Calu3 (cell line): ENCODE measurements at regions not wholly inside any gene's neighbourhood (a gene's known extent, or its start where the extent isn't known, plus 50 kb on each side); places are given as distances from the start of the nearest gene placed in this dataset.

Source experiments
- BruUV-seq: library from RNA; stranded (reverse); fragments of 400-500 nt; replicated peaks from 2 replicates; lab custom pipeline; 2021; lab: Mats Ljungman, UMichigan
- CTCF ChIA-PET: fragments of 300-600 bp; sonication (Branson Sonifier 250); formaldehyde crosslinking; loops from one replicate; lab custom pipeline; 2022; ENCODE audit warnings: antibody characterized with exemption; lab: Charles Lee
- DNase-seq: peaks from one replicate; pipeline ENCODE4 v3.0.0; 2022
- H3K27ac Mint-ChIP-seq: one replicate; pipeline ENCODE4 v1.8.0; 2022; ENCODE audit warnings: mixed read lengths; ENCODE audit not compliant: unreplicated experiment
- H3K27me3 Mint-ChIP-seq: one replicate; pipeline ENCODE4 v1.8.0; 2022; ENCODE audit warnings: mixed read lengths; ENCODE audit not compliant: unreplicated experiment
- H3K36me3 Mint-ChIP-seq: one replicate; pipeline ENCODE4 v1.8.0; 2022; ENCODE audit warnings: mild to moderate bottlenecking, moderate library complexity, mixed read lengths; ENCODE audit not compliant: insufficient read depth, unreplicated experiment
- H3K4me1 Mint-ChIP-seq: one replicate; pipeline ENCODE4 v1.8.0; 2022; ENCODE audit warnings: mild to moderate bottlenecking, low read depth, mixed read lengths; ENCODE audit not compliant: unreplicated experiment
- H3K4me3 Mint-ChIP-seq: one replicate; pipeline ENCODE4 v1.8.0; 2022; ENCODE audit warnings: mild to moderate bottlenecking, low read depth, moderate library complexity, mixed read lengths; ENCODE audit not compliant: unreplicated experiment
- H3K9me3 Mint-ChIP-seq: one replicate; pipeline ENCODE4 v1.8.0; 2022; ENCODE audit warnings: low read depth, mixed read lengths; ENCODE audit not compliant: unreplicated experiment
- CTCF ChIP-seq: fragments of 200-600 bp; IDR thresholded peaks from one replicate; pipeline ENCODE4 v1.8.0; 2022; ENCODE audit warnings: antibody characterized with exemption; ENCODE audit not compliant: unreplicated experiment
- intact Hi-C: fragments of 100-400 bp; cut with micrococcal nuclease; formaldehyde crosslinking; loops from one replicate; pipeline ENCODE4 v1.10.0; 2022; ENCODE audit not compliant: unreplicated experiment

GRCh38 chr15:81858136-81858535 is 187.7 kb downstream of the MEX3B start:
- TF ChIP-seq CTCF: no peak

GRCh38 chr15:81856634-81857026 is 189.2 kb downstream of the MEX3B start:
- H3K4me3 Mint-ChIP-seq: no peak overlapping the region
- H3K4me1 Mint-ChIP-seq: no peaks in the 10 kb centered on the region
- H3K27me3 Mint-ChIP-seq: no peaks in the 10 kb centered on the region
- intact Hi-C loops: no loop called here
- no TSS peak for BruUV-seq
- no peak for DNase-seq
- CTCF ChIA-PET: no interaction called here
- peaks cover 11% of the 10 kb centered on the region for H3K9me3 Mint-ChIP-seq
- H3K27ac Mint-ChIP-seq: no peak overlapping the region
- TF ChIP-seq CTCF: no peak
- H3K36me3 Mint-ChIP-seq: no peaks in the 10 kb centered on the region

More at GRCh38 chr15:81858136-81858535, 187.7 kb downstream of the MEX3B start:
- H3K27ac Mint-ChIP-seq: no peak overlapping the region
- BruUV-seq: no TSS peak
- DNase-seq: no peak
- no peaks in the 10 kb centered on the region for H3K4me1 Mint-ChIP-seq
- intact Hi-C loops: no loop called here
- H3K4me3 Mint-ChIP-seq: no peak overlapping the region
- no peaks in the 10 kb centered on the region for H3K27me3 Mint-ChIP-seq
- H3K36me3 Mint-ChIP-seq: no peaks in the 10 kb centered on the region
- CTCF ChIA-PET: no interaction called here
- peaks cover 9% of the 10 kb centered on the region for H3K9me3 Mint-ChIP-seq

- Mint-ChIP-seq H3K27me3 (no peaks in the 10 kb centered on the region), H3K9me3 (peaks cover 11% of the 10 kb centered on the region), H3K4me3 (no peak overlapping the region), H3K27ac (no peak overlapping the region), H3K4me1 (no peaks in the 10 kb centered on the region), H3K36me3 (no peaks in the 10 kb centered on the region)
- intact Hi-C loops: no loop called here
- no TSS peak for BruUV-seq
- no peak for DNase-seq
- TF ChIP-seq CTCF: no peak
- CTCF ChIA-PET: no interaction called here
These were observed 189.7 kb downstream of the MEX3B start for GRCh38 chr15:81856001-81856633.

GRCh38 chr15:81853150-81853748 is 192.6 kb downstream of the MEX3B start:
- no peak overlapping the region for H3K27ac Mint-ChIP-seq
- H3K4me1 Mint-ChIP-seq: no peaks in the 10 kb centered on the region
- no peak for DNase-seq
- no peak overlapping the region for H3K4me3 Mint-ChIP-seq
- BruUV-seq: no TSS peak
- H3K9me3 Mint-ChIP-seq: peaks cover 15% of the 10 kb centered on the region
- H3K27me3 Mint-ChIP-seq: no peaks in the 10 kb centered on the region
- CTCF ChIA-PET: no interaction called here
- TF ChIP-seq CTCF: no peak
- intact Hi-C loops: no loop called here
- H3K36me3 Mint-ChIP-seq: no peaks in the 10 kb centered on the region
